ENCODE measurements at regions not wholly inside any gene's neighbourhood (a gene's known extent, or its start where the extent isn't known, plus 50 kb on each side); places are given as distances from the start of the nearest gene placed in this dataset.

GRCh38 chr5:74067748-74068541 is 441.9 kb downstream of the ARHGEF28 start:
- no peak for TF ChIP-seq CTCF (IDR thresholded peaks at IDR 0.05; ENCODE audit: extremely low read depth in 1 of 2, insufficient read depth in 1 of 2, low read depth in 1 of 2, low read length in 2 of 2)
- TF ChIP-seq POLR2A (IDR thresholded peaks at IDR 0.05; ENCODE audit: low read depth, low read length), result no peak
- TF ChIP-seq GATA2 (IDR thresholded peaks at IDR 0.05; ENCODE audit: insufficient read depth, insufficient read length, low read depth, low read length), result no peak

All from endothelial cell of umbilical vein (primary cell).